HepG2 (cell line): ENCODE measurements at regions not wholly inside any gene's neighbourhood (a gene's known extent, or its start where the extent isn't known, plus 50 kb on each side); places are given as distances from the start of the nearest gene placed in this dataset.

ENCODE experiments used
- ATAC-seq: fragments of 200-7000 bp; cut with Tn5 transposase; 3 replicates; pipeline ENCODE4 v1.9.1; 2020; ENCODE audit warnings: mild to moderate bottlenecking, moderate library complexity
- BruUV-seq: library from RNA; stranded (reverse); fragments of 400-500 nt; replicated peaks from 2 replicates; lab custom pipeline; 2021; lab: Mats Ljungman, UMichigan
- CTCF ChIA-PET: fragments of 300-600 bp; formaldehyde crosslinking; extraction: SDS; loops from one replicate; lab custom pipeline; 2021; ENCODE audit warnings: low total read pairs, inconsistent platforms, low intra/inter-chr PET ratio; lab: Yijun Ruan, JAX
- POLR2A ChIA-PET: fragments of 350-600 bp; sonication (Branson Sonifier 250); formaldehyde crosslinking; loops from one replicate; lab custom pipeline; 2020; ENCODE audit warnings: antibody characterized with exemption, inconsistent platforms; lab: Yijun Ruan, JAX
- DNase-seq: peaks from one replicate; pipeline ENCODE4 v3.0.0-alpha.2; 2015; ENCODE audit warnings: low spot score
- FAIRE-seq: peaks from 3 replicates; lab custom pipeline; 2011; peaks lifted over from hg19 to GRCh38; lab: Jason Lieb, UNC
- H2AFZ ChIP-seq: one replicate; pipeline ENCODE4 v1.6.1; 2011; ENCODE audit warnings: low read length, inconsistent platforms
- H3K27ac ChIP-seq: fragments of 300-600 bp; 3 replicates; pipeline ENCODE4 v1.8.0; 2011; ENCODE audit warnings: mixed run types, mild to moderate bottlenecking, mixed read lengths, low read length, inconsistent platforms; ENCODE audit not compliant: insufficient read depth; ENCODE audit errors: extremely low read length
- H3K27me3 ChIP-seq, 2 experiments: fragments of 200-600 bp in 1 of 2; 2 replicates in 1 of 2; 3 replicates in 1 of 2; pipeline versions ENCODE4 v1.6.0 to v1.8.0; 2011; ENCODE audit warnings: low read length in 2 of 2, mild to moderate bottlenecking in 2 of 2, moderate library complexity in 2 of 2, inconsistent platforms in 1 of 2; ENCODE audit not compliant: insufficient read depth in 2 of 2, control insufficient read depth in 1 of 2
- H3K36me3 ChIP-seq, 2 experiments: fragments of 200-600 bp in 1 of 2; replicated peaks in 1 of 2; 2 replicates in 1 of 2; 3 replicates in 1 of 2; pipeline versions ENCODE4 v1.5.1 to v1.8.0; 2011; ENCODE audit warnings: low read length in 2 of 2, inconsistent platforms in 1 of 2; ENCODE audit not compliant: insufficient read depth in 2 of 2, control insufficient read depth in 1 of 2
- H3K4me1 ChIP-seq: 2 replicates; pipeline ENCODE4 v1.5.1; 2012; ENCODE audit warnings: low read length, inconsistent platforms; ENCODE audit not compliant: insufficient read depth
- H3K4me2 ChIP-seq: 2 replicates; pipeline ENCODE4 v1.6.0; 2011; ENCODE audit warnings: low read depth, low read length, inconsistent platforms
- H3K4me3 ChIP-seq, 3 experiments: fragments of 200-600 bp in 1 of 3; sonication (generic), shearing (Covaris generic) in 1 of 3; replicated peaks in 1 of 3; 2 replicates each; pipeline ENCODE4 v1.5.1; 2011 to 2016; ENCODE audit warnings: low read length in 3 of 3, inconsistent platforms in 2 of 3, low read depth in 2 of 3, mild to moderate bottlenecking in 2 of 3, control low read depth in 1 of 3, mixed read lengths in 1 of 3; ENCODE audit not compliant: insufficient read depth in 1 of 3
- H3K79me2 ChIP-seq: one replicate; pipeline ENCODE4 v1.6.1; 2011; ENCODE audit warnings: low read length, inconsistent platforms; ENCODE audit not compliant: insufficient read depth
- H3K9ac ChIP-seq: 2 replicates; pipeline ENCODE4 v1.6.0; 2011; ENCODE audit warnings: mild to moderate bottlenecking, low read depth, low read length, inconsistent platforms; ENCODE audit not compliant: insufficient read depth
- H3K9me3 ChIP-seq: 2 replicates; pipeline ENCODE4 v1.5.1; 2012; ENCODE audit warnings: mild to moderate bottlenecking, low read length
- H4K20me1 ChIP-seq: 2 replicates; pipeline ENCODE4 v1.6.0; 2011; ENCODE audit warnings: inconsistent platforms, mild to moderate bottlenecking, low read length, moderate library complexity; ENCODE audit not compliant: insufficient read depth
- ARNT2 ChIP-seq: sonication (generic); formaldehyde crosslinking; IDR thresholded peaks from 2 replicates; pipeline ENCODE4 v1.8.0; 2022; ENCODE audit warnings: mild to moderate bottlenecking, low read depth, missing genetic modification reagents, moderate library complexity
- PHF5A ChIP-seq: IDR thresholded peaks from one replicate; pipeline ENCODE4 v1.6.1; 2018; ENCODE audit warnings: low read depth, missing genetic modification reagents; ENCODE audit not compliant: unreplicated experiment
- POLR2AphosphoS5 ChIP-seq: IDR thresholded peaks from 2 replicates; pipeline ENCODE4 v1.6.1; 2012; ENCODE audit warnings: low read depth, low read length
- RNF219 ChIP-seq: sonication (generic); formaldehyde crosslinking; IDR thresholded peaks from 2 replicates; pipeline ENCODE4 v1.5.0; 2020; ENCODE audit warnings: mild to moderate bottlenecking, missing genetic modification reagents
- TEF ChIP-seq: sonication (generic); formaldehyde crosslinking; IDR thresholded peaks from 2 replicates; pipeline ENCODE4 v1.5.0; 2020; ENCODE audit warnings: missing genetic modification reagents
- ZFP36 ChIP-seq: fragments of 150-350 bp; IDR thresholded peaks from 2 replicates; pipeline ENCODE4 v1.6.1; 2018; ENCODE audit warnings: borderline replicate concordance, low read length, low read depth; ENCODE audit not compliant: partially characterized antibody
- ZNF121 ChIP-seq: sonication (generic); formaldehyde crosslinking; IDR thresholded peaks from 2 replicates; pipeline ENCODE4 v1.5.0; 2020; ENCODE audit warnings: mild to moderate bottlenecking, missing genetic modification reagents
- ZNF207 ChIP-seq: fragments of 450-650 bp; IDR thresholded peaks from 2 replicates; pipeline ENCODE4 v1.6.1; 2016; ENCODE audit warnings: antibody characterized with exemption, borderline replicate concordance
- ZNF30 ChIP-seq: sonication (generic); formaldehyde crosslinking; IDR thresholded peaks from 2 replicates; pipeline ENCODE4 v1.5.0; 2020; ENCODE audit warnings: mild to moderate bottlenecking, missing genetic modification reagents
- ZNF337 ChIP-seq: sonication (generic); formaldehyde crosslinking; IDR thresholded peaks from 2 replicates; pipeline ENCODE4 v1.5.1; 2020; ENCODE audit warnings: missing genetic modification reagents, low read depth, mild to moderate bottlenecking, borderline replicate concordance
- ZNF441 ChIP-seq: sonication (generic); formaldehyde crosslinking; IDR thresholded peaks from 2 replicates; pipeline ENCODE4 v1.7.0; 2021; ENCODE audit warnings: missing genetic modification reagents, borderline replicate concordance
- ZNF512B ChIP-seq: sonication (generic); formaldehyde crosslinking; IDR thresholded peaks from 2 replicates; pipeline ENCODE4 v1.5.1; 2020; ENCODE audit warnings: missing genetic modification reagents, mild to moderate bottlenecking, borderline replicate concordance
- ZNF879 ChIP-seq: sonication (generic); formaldehyde crosslinking; IDR thresholded peaks from 2 replicates; pipeline ENCODE4 v1.8.1; 2023; ENCODE audit warnings: missing genetic modification reagents
- WGBS: methylation state at CpG from one replicate; pipeline ENCODE4 v1.1.6; 2017; ENCODE audit warnings: low lambda C conversion rate; 5-methylcytosine and 5-hydroxymethylcytosine counted together
- in situ Hi-C: cut with HindIII; loops from 2 replicates; pipeline ENCODE4 v1.10.0; 2017; ENCODE audit warnings: low pct_unique_long_range_greater_than_20kb; ENCODE audit not compliant: extremely low pct_ligation_motif_present
- intact Hi-C: fragments of 100-400 bp; cut with micrococcal nuclease; formaldehyde crosslinking; loops from one replicate; pipeline ENCODE4 v1.10.0; 2022; ENCODE audit not compliant: unreplicated experiment
- TF ChIP-seq, protein P1 (sequence below): sonication (generic); formaldehyde crosslinking; IDR thresholded peaks from 2 replicates; pipeline ENCODE4 v1.5.1; 2020; ENCODE audit warnings: missing genetic modification reagents, mild to moderate bottlenecking, borderline replicate concordance
- TF ChIP-seq, protein P2 (sequence below): sonication (generic); formaldehyde crosslinking; IDR thresholded peaks from 2 replicates; pipeline ENCODE4 v1.4.0; 2020; ENCODE audit warnings: mild to moderate bottlenecking, missing genetic modification reagents

DNA sequence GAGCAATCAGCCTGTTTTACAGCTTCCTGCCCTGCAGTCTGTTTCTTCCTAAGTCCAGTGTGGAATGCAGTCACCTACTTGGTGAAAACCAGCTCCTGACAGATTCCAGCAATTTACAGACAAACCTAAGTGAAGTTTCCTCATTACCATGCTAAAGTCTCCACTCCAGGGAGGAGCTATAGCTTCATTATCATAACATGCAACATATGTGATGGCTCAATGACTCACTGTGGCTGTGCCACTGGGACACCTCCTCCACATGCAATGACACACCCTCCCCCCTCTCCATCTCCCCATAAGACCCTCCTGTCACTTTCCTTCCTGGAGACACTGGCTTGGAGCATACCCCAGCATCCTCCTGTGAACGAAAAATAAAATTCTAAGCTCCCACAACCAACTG lies 125.2 kb downstream of the MAP3K21 start:
- FAIRE-seq (no peak), ATAC-seq (no peak), DNase-seq (no peak)
- Histone ChIP-seq H3K9ac (no peak overlapping the region), H3K27me3 (no peaks in the 10 kb centered on the region), H3K27ac (no peak overlapping the region), H3K4me3 (no peak overlapping the region), H3K4me1 (no peaks in the 10 kb centered on the region), H4K20me1 (no peaks in the 10 kb centered on the region), H3K36me3 (no peaks in the 10 kb centered on the region), H2AFZ (no peak overlapping the region), H3K4me2 (no peak overlapping the region), H3K9me3 (no peaks in the 10 kb centered on the region), H3K79me2 (no peaks in the 10 kb centered on the region)
- TF ChIP-seq ZNF30: no peak
- TF ChIP-seq RNF219 (CRISPR knock-in tag): no peak
- TF ChIP-seq POLR2AphosphoS5: no peak
- TF ChIP-seq, protein P1, sequence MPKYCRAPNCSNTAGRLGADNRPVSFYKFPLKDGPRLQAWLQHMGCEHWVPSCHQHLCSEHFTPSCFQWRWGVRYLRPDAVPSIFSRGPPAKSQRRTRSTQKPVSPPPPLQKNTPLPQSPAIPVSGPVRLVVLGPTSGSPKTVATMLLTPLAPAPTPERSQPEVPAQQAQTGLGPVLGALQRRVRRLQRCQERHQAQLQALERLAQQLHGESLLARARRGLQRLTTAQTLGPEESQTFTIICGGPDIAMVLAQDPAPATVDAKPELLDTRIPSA (CRISPR knock-in tag): no peak
- no peak for TF ChIP-seq ZNF879
- TF ChIP-seq, protein P2, sequence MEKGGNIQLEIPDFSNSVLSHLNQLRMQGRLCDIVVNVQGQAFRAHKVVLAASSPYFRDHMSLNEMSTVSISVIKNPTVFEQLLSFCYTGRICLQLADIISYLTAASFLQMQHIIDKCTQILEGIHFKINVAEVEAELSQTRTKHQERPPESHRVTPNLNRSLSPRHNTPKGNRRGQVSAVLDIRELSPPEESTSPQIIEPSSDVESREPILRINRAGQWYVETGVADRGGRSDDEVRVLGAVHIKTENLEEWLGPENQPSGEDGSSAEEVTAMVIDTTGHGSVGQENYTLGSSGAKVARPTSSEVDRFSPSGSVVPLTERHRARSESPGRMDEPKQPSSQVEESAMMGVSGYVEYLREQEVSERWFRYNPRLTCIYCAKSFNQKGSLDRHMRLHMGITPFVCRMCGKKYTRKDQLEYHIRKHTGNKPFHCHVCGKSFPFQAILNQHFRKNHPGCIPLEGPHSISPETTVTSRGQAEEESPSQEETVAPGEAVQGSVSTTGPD (CRISPR knock-in tag): no peak
- no peak for TF ChIP-seq ZNF207
- no peak for TF ChIP-seq ZNF512B (CRISPR knock-in tag)
- no peak for TF ChIP-seq ZNF337
- TF ChIP-seq ZNF441: no peak
- no peak for TF ChIP-seq ZNF121
- TF ChIP-seq TEF: no peak
- TF ChIP-seq ZFP36: no peak
- TF ChIP-seq ARNT2 (CRISPR knock-in tag): no peak
- no peak for TF ChIP-seq PHF5A
- ChIA-PET CTCF (no interaction called here), POLR2A (no interaction called here)
- 0% methylated on average over 1 of the region's 1 CpG for WGBS
- BruUV-seq: no TSS peak
- intact Hi-C loops: no loop called here
- in situ Hi-C loops: no loop called here
